ENCODE measurements at regions not wholly inside any gene's neighbourhood (a gene's known extent, or its start where the extent isn't known, plus 50 kb on each side); places are given as distances from the start of the nearest gene placed in this dataset.

- Histone ChIP-seq H3K9me2 (replicated peaks; ENCODE audit: insufficient read depth) (no peaks in the 10 kb centered on the region), H4K20me1 (ENCODE audit: insufficient read depth, poor library complexity, severe bottlenecking) (no peaks in the 10 kb centered on the region), H3K27me3 (no peaks in the 10 kb centered on the region), H3K4me3 (no peak overlapping the region), H3K4me1 (ENCODE audit: insufficient read depth) (no peaks in the 10 kb centered on the region), H3K27ac (no peak overlapping the region), H3K79me2 (no peaks in the 10 kb centered on the region), H2AFZ (no peak overlapping the region), H3K9me3 (ENCODE audit: low read depth) (no peaks in the 10 kb centered on the region), H3K4me2 (no peak overlapping the region), H3K36me3 (replicated peaks; ENCODE audit: insufficient read depth, low read depth) (no peaks in the 10 kb centered on the region)
- TF ChIP-seq CTCF (IDR thresholded peaks at IDR 0.05; ENCODE audit: poor library complexity) (no peak), EZH2phosphoT487 (IDR thresholded peaks at IDR 0.05; ENCODE audit: low read depth, severe bottlenecking, unreplicated experiment) (no peak), EZH2 (IDR thresholded peaks at IDR 0.05; ENCODE audit: borderline replicate concordance) (no peak)
- WGBS (ENCODE audit: low lambda C conversion rate, missing lambda C conversion rate), result 95% methylated on average over 9 of the region's 9 CpGs
- DNase-seq (ENCODE audit: low spot score), result no peak
These were observed 126.2 kb upstream of the UGT8 start for GRCh38 chr4:114472269-114473032.

DNA sequence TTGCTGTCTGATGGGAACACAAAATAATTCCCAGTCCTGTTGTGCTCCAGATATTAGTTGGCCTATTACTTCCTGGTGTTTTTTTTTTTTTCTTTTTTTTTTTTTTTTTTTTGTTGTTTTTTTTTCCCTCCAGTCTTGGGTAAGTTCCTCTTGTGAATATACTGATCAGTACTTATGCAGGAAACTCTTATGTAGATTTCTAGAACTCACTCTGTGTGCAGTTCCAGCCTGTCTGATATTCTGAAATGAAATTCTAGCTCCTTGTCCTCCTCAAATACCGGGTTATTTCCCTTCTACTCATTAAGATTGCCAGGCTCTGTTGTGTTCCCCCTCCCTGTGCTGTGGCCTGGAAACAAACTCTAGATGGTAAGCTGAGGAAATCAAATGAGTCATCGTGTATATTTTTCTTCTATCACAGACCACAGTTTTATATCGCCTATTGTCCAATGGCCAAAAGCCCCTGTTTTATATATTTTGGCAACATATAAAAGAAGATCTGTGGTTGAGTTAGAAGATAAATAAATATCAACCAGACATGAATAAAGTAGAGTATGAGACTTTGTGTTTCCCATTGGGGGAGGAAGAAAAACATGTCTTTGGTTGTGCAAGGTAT is 124.3 kb upstream of the UGT8 start:
- WGBS (ENCODE audit: low lambda C conversion rate, missing lambda C conversion rate), result 93% methylated on average over 3 of the region's 3 CpGs
- H3K27me3 ChIP-seq, result no peaks in the 10 kb centered on the region
- no peak overlapping the region for H3K27ac ChIP-seq
- DNase-seq (ENCODE audit: low spot score), result no peak
- H3K4me2 ChIP-seq, result no peak overlapping the region
- no peaks in the 10 kb centered on the region for H3K9me3 ChIP-seq (ENCODE audit: low read depth)
- no peak overlapping the region for H3K4me3 ChIP-seq
- H4K20me1 ChIP-seq (ENCODE audit: insufficient read depth, poor library complexity, severe bottlenecking), result no peaks in the 10 kb centered on the region
- H3K79me2 ChIP-seq, result no peaks in the 10 kb centered on the region
- no peaks in the 10 kb centered on the region for H3K9me2 ChIP-seq (replicated peaks; ENCODE audit: insufficient read depth)
- TF ChIP-seq CTCF (IDR thresholded peaks at IDR 0.05; ENCODE audit: poor library complexity) (no peak), EZH2phosphoT487 (IDR thresholded peaks at IDR 0.05; ENCODE audit: low read depth, severe bottlenecking, unreplicated experiment) (no peak), EZH2 (IDR thresholded peaks at IDR 0.05; ENCODE audit: borderline replicate concordance) (no peak)
- no peaks in the 10 kb centered on the region for H3K4me1 ChIP-seq (ENCODE audit: insufficient read depth)
- H2AFZ ChIP-seq, result no peak overlapping the region
- no peaks in the 10 kb centered on the region for H3K36me3 ChIP-seq (replicated peaks; ENCODE audit: insufficient read depth, low read depth)

DNA sequence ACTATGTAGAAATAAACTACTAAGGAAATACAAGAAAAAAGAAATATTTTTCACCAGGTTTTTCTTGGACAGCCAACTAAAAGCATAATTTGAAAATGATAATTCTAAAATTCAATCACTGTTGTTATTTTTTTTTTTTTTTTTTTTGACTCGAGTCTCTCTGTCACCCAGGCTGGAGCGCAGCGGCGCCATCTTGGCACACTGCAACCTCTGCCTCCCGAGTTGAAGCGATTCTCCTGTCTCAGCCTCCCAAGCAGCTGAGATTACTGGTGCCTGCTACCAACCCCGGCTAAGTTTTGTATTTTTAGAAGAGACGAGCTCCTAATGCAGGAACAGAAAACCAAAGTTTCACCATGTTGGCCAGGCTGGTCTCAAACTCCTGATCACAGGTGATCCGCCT is 122.3 kb upstream of the UGT8 start:
- H3K9me3 ChIP-seq (ENCODE audit: low read depth), result no peaks in the 10 kb centered on the region
- no peak overlapping the region for H3K4me3 ChIP-seq
- WGBS (ENCODE audit: low lambda C conversion rate, missing lambda C conversion rate), result 94% methylated on average over 9 of the region's 9 CpGs
- H3K79me2 ChIP-seq, result no peaks in the 10 kb centered on the region
- no peaks in the 10 kb centered on the region for H3K27me3 ChIP-seq
- no peaks in the 10 kb centered on the region for H4K20me1 ChIP-seq (ENCODE audit: insufficient read depth, poor library complexity, severe bottlenecking)
- DNase-seq (ENCODE audit: low spot score), result no peak
- H2AFZ ChIP-seq, result no peak overlapping the region
- no peaks in the 10 kb centered on the region for H3K9me2 ChIP-seq (replicated peaks; ENCODE audit: insufficient read depth)
- H3K4me2 ChIP-seq, result no peak overlapping the region
- no peaks in the 10 kb centered on the region for H3K36me3 ChIP-seq (replicated peaks; ENCODE audit: insufficient read depth, low read depth)
- TF ChIP-seq EZH2phosphoT487 (IDR thresholded peaks at IDR 0.05; ENCODE audit: low read depth, severe bottlenecking, unreplicated experiment), result no peak
- no peak for TF ChIP-seq EZH2 (IDR thresholded peaks at IDR 0.05; ENCODE audit: borderline replicate concordance)
- TF ChIP-seq CTCF (IDR thresholded peaks at IDR 0.05; ENCODE audit: poor library complexity), result no peak
- no peak overlapping the region for H3K27ac ChIP-seq
- no peaks in the 10 kb centered on the region for H3K4me1 ChIP-seq (ENCODE audit: insufficient read depth)

Data from hepatocyte (in vitro differentiated cells).